ENCODE measurements at regions not wholly inside any gene's neighbourhood (a gene's known extent, or its start where the extent isn't known, plus 50 kb on each side); places are given as distances from the start of the nearest gene placed in this dataset.
"Not testable (repeated sequence)": the region's sequence is repeated elsewhere in the genome, so short reads cannot be mapped to it uniquely, and the experiment has no call there.

DNA sequence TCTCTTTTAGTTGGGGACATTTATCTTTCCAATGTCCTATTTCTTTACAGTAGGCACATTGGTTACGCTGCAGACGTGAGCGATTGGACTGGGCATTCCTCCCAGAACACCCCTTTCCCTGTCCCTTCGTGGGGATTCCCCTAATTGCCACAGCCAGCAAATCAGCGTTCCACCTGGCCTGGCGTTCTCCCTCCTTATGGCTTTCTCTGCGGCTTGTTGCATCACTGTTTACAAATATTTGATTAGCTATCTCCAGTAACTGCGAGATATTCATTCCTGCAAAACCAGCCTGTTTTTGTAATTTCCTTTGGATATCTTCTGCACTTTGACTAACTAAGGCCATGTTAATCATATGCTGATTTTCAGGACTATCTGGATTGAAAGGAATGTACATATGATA is 202.5 kb upstream of the KLF8 start:
- H3K27ac ChIP-seq, result no peak overlapping the region
- no peak for TF ChIP-seq ZFX (IDR thresholded peaks at IDR 0.05; ENCODE audit: borderline replicate concordance)
- TF ChIP-seq, protein P1, sequence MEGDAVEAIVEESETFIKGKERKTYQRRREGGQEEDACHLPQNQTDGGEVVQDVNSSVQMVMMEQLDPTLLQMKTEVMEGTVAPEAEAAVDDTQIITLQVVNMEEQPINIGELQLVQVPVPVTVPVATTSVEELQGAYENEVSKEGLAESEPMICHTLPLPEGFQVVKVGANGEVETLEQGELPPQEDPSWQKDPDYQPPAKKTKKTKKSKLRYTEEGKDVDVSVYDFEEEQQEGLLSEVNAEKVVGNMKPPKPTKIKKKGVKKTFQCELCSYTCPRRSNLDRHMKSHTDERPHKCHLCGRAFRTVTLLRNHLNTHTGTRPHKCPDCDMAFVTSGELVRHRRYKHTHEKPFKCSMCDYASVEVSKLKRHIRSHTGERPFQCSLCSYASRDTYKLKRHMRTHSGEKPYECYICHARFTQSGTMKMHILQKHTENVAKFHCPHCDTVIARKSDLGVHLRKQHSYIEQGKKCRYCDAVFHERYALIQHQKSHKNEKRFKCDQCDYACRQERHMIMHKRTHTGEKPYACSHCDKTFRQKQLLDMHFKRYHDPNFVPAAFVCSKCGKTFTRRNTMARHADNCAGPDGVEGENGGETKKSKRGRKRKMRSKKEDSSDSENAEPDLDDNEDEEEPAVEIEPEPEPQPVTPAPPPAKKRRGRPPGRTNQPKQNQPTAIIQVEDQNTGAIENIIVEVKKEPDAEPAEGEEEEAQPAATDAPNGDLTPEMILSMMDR (IDR thresholded peaks at IDR 0.05), result no peak

DNA sequence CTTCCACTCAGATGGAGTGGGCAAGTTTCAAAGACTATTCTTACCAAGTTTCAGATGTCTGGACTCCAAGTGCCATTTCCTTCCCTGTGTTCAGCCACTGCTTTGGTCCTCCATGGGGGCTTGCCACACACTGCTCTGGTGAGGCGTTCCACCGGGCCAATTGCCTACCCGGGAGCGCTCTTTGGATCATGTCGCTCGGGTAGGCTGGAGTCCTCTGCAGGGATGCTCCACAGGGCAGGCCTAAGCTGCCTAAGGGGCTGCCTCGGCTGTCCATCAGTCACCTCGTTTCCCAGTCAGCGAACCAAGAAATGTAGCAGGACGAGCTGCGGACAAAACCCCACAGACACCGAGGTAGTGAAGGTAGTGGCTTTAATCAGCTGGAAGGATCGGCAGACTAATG is 200.7 kb upstream of the KLF8 start:
- H3K27ac ChIP-seq, result no peak overlapping the region
- TF ChIP-seq, protein P1 (IDR thresholded peaks at IDR 0.05), result no peak
- no peak for TF ChIP-seq ZFX (IDR thresholded peaks at IDR 0.05; ENCODE audit: borderline replicate concordance)

DNA sequence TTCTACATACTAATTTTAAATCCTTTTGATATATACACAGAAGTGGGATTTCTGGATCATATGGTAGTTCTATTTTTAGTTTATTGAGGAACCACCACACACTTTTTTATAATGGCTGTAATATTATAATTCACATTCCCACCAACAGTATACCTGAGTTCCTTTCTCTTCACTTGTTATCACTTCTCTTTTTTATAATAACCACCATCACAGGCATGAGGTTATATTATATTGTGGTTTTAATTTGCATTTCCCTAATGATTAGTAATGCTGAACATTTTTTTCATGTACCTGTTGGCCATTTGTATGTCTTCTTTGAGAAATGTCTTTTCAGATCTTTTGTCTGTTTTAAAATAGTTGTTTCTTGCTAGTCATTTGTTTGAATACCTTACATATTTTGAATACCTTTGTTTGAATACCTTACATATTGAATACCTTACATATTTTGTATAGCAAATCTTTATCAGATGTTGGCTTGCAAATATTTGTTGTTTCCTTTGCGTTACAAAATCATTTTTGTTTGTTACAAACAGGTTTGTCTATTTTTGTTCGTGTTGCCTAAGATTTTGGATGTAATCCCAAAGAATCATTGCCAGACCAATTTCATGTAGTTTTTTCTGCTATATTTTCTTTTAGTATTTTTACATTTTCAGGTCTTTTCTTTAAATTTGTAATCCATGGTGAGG is 198.5 kb upstream of the KLF8 start:
- TF ChIP-seq, protein P1 (IDR thresholded peaks at IDR 0.05), result no peak
- TF ChIP-seq ZFX (IDR thresholded peaks at IDR 0.05; ENCODE audit: borderline replicate concordance), result no peak
- H3K27ac ChIP-seq, result no peak overlapping the region

DNA sequence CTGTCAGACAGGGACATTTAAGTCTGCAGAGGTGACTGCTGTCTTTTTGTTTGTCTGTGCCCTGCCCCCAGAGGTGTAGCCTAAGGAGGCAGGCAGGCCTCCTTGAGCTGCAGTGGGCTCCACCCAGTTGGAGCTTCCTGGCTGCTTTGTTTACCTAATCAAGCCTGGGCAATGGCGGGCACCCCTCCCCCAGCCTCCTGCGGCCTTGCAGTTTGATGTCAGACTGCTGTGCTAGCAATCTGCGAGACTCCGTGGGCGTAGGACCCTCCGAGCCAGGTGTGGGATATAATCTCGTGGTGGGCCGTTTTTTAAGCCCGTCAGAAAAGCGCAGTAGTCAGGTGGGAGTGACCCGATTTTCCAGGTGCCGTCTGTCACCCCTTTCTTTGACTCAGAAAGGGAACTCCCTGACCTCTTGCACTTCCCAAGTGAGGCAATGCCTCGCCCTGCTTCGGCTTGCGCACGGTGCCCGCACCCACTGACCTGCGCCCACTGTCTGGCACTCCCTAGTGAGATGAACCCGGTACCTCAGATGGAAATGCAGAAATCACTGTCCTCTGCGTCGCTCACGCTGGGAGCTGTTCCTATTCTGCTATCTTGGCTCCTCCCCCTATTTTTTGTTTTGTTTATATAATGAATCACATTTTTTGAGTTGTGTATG is 179.4 kb upstream of the KLF8 start:
- H3K27ac ChIP-seq, result not testable (repeated sequence)

DNA sequence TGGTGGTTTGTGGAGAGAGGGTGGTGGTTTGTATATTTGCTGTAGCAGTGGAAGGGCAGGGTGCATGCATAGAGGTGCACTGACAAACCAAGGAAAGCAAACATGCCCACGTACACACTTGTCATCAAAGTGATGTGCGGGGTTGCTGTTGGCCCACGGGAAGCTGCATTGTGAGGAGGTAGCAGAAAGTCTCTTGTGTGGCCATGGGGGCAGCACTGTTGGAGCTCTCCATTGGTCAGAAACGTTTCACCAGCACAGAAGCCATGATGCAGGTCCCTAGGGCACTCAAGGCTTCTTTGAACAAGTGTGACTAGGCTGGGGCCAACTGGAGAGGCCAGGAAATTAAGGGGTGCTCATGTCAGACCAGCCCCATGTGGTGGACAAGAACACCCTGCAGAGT is 174.8 kb upstream of the KLF8 start:
- H3K27ac ChIP-seq, result no peak overlapping the region
- no peak for TF ChIP-seq ZFX (IDR thresholded peaks at IDR 0.05; ENCODE audit: borderline replicate concordance)
- TF ChIP-seq, protein P1 (IDR thresholded peaks at IDR 0.05), result no peak

DNA sequence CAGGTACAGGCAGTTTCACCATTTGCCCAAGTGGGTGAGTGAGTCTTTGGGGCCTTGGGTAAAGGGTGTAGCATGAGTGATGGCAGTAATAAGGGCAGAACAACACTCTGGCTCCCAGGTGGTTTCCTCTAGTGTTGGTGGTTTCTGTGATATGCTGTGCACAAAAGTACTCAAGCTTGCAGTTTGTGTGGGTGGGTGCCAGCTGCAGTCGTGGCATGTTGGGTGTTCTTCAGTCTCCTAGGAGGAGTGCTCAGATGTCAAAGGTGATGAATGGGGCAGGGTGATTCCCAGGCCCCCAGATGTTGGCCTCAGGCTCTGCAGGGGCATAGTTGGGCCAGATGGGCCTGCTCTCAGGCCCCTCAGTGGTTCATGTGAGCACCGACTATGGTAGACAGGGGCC is 166.1 kb upstream of the KLF8 start:
- H3K27ac ChIP-seq, result no peak overlapping the region
- TF ChIP-seq ZFX (IDR thresholded peaks at IDR 0.05; ENCODE audit: borderline replicate concordance), result no peak
- TF ChIP-seq, protein P1 (IDR thresholded peaks at IDR 0.05), result no peak

DNA sequence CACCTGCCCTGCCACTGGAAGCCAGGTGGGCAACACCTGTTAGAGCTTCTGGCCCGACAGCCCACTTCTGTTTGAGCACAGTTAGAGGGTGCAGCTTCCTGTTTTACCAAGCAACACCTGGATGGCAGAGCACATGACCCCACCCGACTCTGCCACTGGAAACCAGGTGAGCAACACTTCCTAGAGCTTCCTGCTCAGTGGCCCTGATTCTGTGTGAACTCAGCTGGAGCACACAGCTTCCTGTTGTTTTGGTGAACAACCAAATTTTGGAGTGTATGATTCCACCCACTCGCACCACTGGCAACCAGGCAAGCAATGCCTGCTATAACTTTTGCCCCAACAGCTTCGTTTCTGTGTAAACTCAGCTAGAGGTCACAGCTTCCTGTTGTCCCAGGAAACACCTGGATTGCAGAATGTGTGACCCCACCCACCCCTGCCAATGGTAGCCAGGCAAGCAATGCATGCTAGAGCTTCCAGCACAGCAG is 163.8 kb upstream of the KLF8 start:
- no peak for TF ChIP-seq ZFX (IDR thresholded peaks at IDR 0.05; ENCODE audit: borderline replicate concordance)
- TF ChIP-seq, protein P1 (IDR thresholded peaks at IDR 0.05), result no peak
- H3K27ac ChIP-seq, result no peak overlapping the region

Data from 22Rv1 (cell line).